HEK293 (cell line): ENCODE measurements at regions not wholly inside any gene's neighbourhood (a gene's known extent, or its start where the extent isn't known, plus 50 kb on each side); places are given as distances from the start of the nearest gene placed in this dataset.
"Not testable (repeated sequence)": the region's sequence is repeated elsewhere in the genome, so short reads cannot be mapped to it uniquely, and the experiment has no call there.

ENCODE experiments used
- CTCF ChIA-PET: fragments of 350-600 bp; formaldehyde crosslinking; extraction: SDS; loops from one replicate; lab custom pipeline; 2021; ENCODE audit warnings: antibody characterized with exemption; lab: Yijun Ruan, JAX
- POLR2A ChIA-PET: fragments of 300-600 bp; formaldehyde crosslinking; extraction: SDS; loops from one replicate; lab custom pipeline; 2020; ENCODE audit warnings: antibody characterized with exemption, inconsistent platforms; lab: Yijun Ruan, JAX
- H3K27ac ChIP-seq: fragments of 200-500 bp; sonication (Bioruptor generic); 2 replicates; pipeline ENCODE4 v1.5.1; 2014; ENCODE audit warnings: low read depth, low read length, control low read depth, inconsistent platforms; ENCODE audit errors: extremely low read depth
- H3K36me3 ChIP-seq, 2 experiments: fragments of 200-500 bp in 1 of 2; sonication (Bioruptor generic) in 1 of 2; 1 replicate in 1 of 2; 2 replicates in 1 of 2; pipeline ENCODE4 v1.5.1; 2014 to 2017; ENCODE audit warnings: inconsistent platforms in 2 of 2, low read length in 2 of 2; ENCODE audit not compliant: control insufficient read depth in 2 of 2, insufficient read depth in 1 of 2
- H3K4me1 ChIP-seq: fragments of 200-500 bp; sonication (Bioruptor generic); 2 replicates; pipeline ENCODE4 v1.5.1; 2014; ENCODE audit warnings: mild to moderate bottlenecking, low read length, inconsistent platforms; ENCODE audit not compliant: control insufficient read depth, insufficient read depth
- H3K4me3 ChIP-seq: 2 replicates; pipeline ENCODE4 v1.5.1; 2011; ENCODE audit warnings: low read depth, mild to moderate bottlenecking, control low read depth, low read length, moderate library complexity
- H3K9me3 ChIP-seq: fragments of 200-500 bp; sonication (Bioruptor generic); 2 replicates; pipeline ENCODE4 v1.5.1; 2014; ENCODE audit warnings: low read depth, low read length, inconsistent platforms; ENCODE audit not compliant: control insufficient read depth, insufficient read depth
- KLF16 ChIP-seq: fragments of 450-650 bp; formaldehyde crosslinking; IDR thresholded peaks from 2 replicates; pipeline ENCODE4 v1.5.1; 2017; ENCODE audit warnings: missing biosample characterization, missing genetic modification characterization
- KLF7 ChIP-seq: fragments of 450-650 bp; formaldehyde crosslinking; IDR thresholded peaks from 2 replicates; pipeline ENCODE4 v1.5.1; 2016; ENCODE audit warnings: missing biosample characterization, missing genetic modification characterization, borderline replicate concordance
- MZF1 ChIP-seq: fragments of 450-650 bp; formaldehyde crosslinking; IDR thresholded peaks from 2 replicates; pipeline ENCODE4 v1.5.1; 2017; ENCODE audit warnings: missing biosample characterization, missing genetic modification characterization, borderline replicate concordance
- RBAK ChIP-seq: fragments of 450-650 bp; formaldehyde crosslinking; IDR thresholded peaks from 2 replicates; pipeline ENCODE4 v1.5.1; 2016; ENCODE audit warnings: missing biosample characterization, missing genetic modification characterization
- SP3 ChIP-seq: fragments of 450-650 bp; formaldehyde crosslinking; IDR thresholded peaks from 2 replicates; pipeline ENCODE4 v1.5.1; 2016; ENCODE audit warnings: missing biosample characterization, missing genetic modification characterization
- YY1 ChIP-seq: fragments of 450-650 bp; formaldehyde crosslinking; IDR thresholded peaks from 2 replicates; pipeline ENCODE4 v1.5.1; 2018; ENCODE audit warnings: missing biosample characterization, missing genetic modification characterization
- ZBTB1 ChIP-seq: fragments of 450-650 bp; formaldehyde crosslinking; IDR thresholded peaks from 2 replicates; pipeline ENCODE4 v1.5.1; 2016; ENCODE audit warnings: missing biosample characterization, missing genetic modification characterization
- ZBTB17 ChIP-seq: fragments of 450-650 bp; formaldehyde crosslinking; IDR thresholded peaks from 2 replicates; pipeline ENCODE4 v1.5.1; 2016; ENCODE audit warnings: missing biosample characterization, missing genetic modification characterization
- ZBTB48 ChIP-seq: fragments of 450-650 bp; formaldehyde crosslinking; IDR thresholded peaks from 2 replicates; pipeline ENCODE4 v1.5.1; 2016; ENCODE audit warnings: missing biosample characterization, missing genetic modification characterization
- ZBTB6 ChIP-seq: fragments of 450-650 bp; formaldehyde crosslinking; IDR thresholded peaks from 2 replicates; pipeline ENCODE4 v1.5.1; 2017; ENCODE audit warnings: missing biosample characterization, missing genetic modification characterization
- ZFP69B ChIP-seq: fragments of 450-650 bp; formaldehyde crosslinking; IDR thresholded peaks from 2 replicates; pipeline ENCODE4 v1.5.1; 2016; ENCODE audit warnings: missing biosample characterization, missing genetic modification characterization
- ZNF155 ChIP-seq: fragments of 450-650 bp; formaldehyde crosslinking; IDR thresholded peaks from 2 replicates; pipeline ENCODE4 v1.5.1; 2016; ENCODE audit warnings: missing biosample characterization, missing genetic modification characterization
- ZNF157 ChIP-seq: fragments of 450-650 bp; formaldehyde crosslinking; IDR thresholded peaks from 2 replicates; pipeline ENCODE4 v1.5.1; 2016; ENCODE audit warnings: missing biosample characterization, missing genetic modification characterization
- ZNF266 ChIP-seq: fragments of 450-650 bp; formaldehyde crosslinking; IDR thresholded peaks from 2 replicates; pipeline ENCODE4 v1.5.1; 2016; ENCODE audit warnings: missing biosample characterization, missing genetic modification characterization, low read depth
- ZNF280D ChIP-seq: fragments of 450-650 bp; formaldehyde crosslinking; IDR thresholded peaks from 2 replicates; pipeline ENCODE4 v1.5.1; 2016; ENCODE audit warnings: missing biosample characterization, missing genetic modification characterization
- ZNF426 ChIP-seq: fragments of 450-650 bp; formaldehyde crosslinking; IDR thresholded peaks from 2 replicates; pipeline ENCODE4 v1.5.1; 2017; ENCODE audit warnings: missing biosample characterization, missing genetic modification characterization, mild to moderate bottlenecking, inconsistent platforms, moderate library complexity
- ZNF488 ChIP-seq: fragments of 450-650 bp; formaldehyde crosslinking; IDR thresholded peaks from 2 replicates; pipeline ENCODE4 v1.5.1; 2016; ENCODE audit warnings: missing biosample characterization, missing genetic modification characterization
- ZNF530 ChIP-seq: fragments of 450-650 bp; formaldehyde crosslinking; IDR thresholded peaks from 2 replicates; pipeline ENCODE4 v1.5.1; 2016; ENCODE audit warnings: low read depth, missing biosample characterization, missing genetic modification characterization
- ZNF645 ChIP-seq: fragments of 450-650 bp; formaldehyde crosslinking; IDR thresholded peaks from 2 replicates; pipeline ENCODE4; 2016; ENCODE audit warnings: missing biosample characterization, missing genetic modification characterization
- ZNF692 ChIP-seq: fragments of 450-650 bp; formaldehyde crosslinking; IDR thresholded peaks from 2 replicates; pipeline ENCODE4 v1.5.1; 2016; ENCODE audit warnings: missing biosample characterization, missing genetic modification characterization
- ZNF785 ChIP-seq: fragments of 450-650 bp; formaldehyde crosslinking; IDR thresholded peaks from 2 replicates; pipeline ENCODE4 v1.5.1; 2016; ENCODE audit warnings: missing biosample characterization, missing genetic modification characterization

GRCh38 chr10:130354976-130355795 is 219.0 kb downstream of the GLRX3 start:
- Histone ChIP-seq H3K9me3 (no peaks in the 10 kb centered on the region), H3K4me1 (no peaks in the 10 kb centered on the region), H3K36me3 (no peaks in the 10 kb centered on the region), H3K27ac (no peak overlapping the region), H3K4me3 (no peak overlapping the region)
- ChIA-PET POLR2A (no interaction called here), CTCF (no interaction called here)
- TF ChIP-seq KLF16 (tag by site-specific recombination) (no peak), KLF7 (no peak), ZBTB6 (tag by site-specific recombination) (no peak), ZNF266 (tag by site-specific recombination) (no peak), ZBTB1 (no peak), ZNF155 (tag by site-specific recombination) (no peak), ZNF785 (tag by site-specific recombination) (no peak)

- H3K9me3 ChIP-seq, H3K27ac ChIP-seq, H3K4me3 ChIP-seq, H3K4me1 ChIP-seq, H3K36me3 ChIP-seq, CTCF ChIA-PET, POLR2A ChIA-PET: not testable (repeated sequence)
Measured at GRCh38 chr10:130356429-130356828, 220.2 kb downstream of the GLRX3 start.

- TF ChIP-seq ZNF692 (tag by site-specific recombination): no peak
- TF ChIP-seq ZFP69B (tag by site-specific recombination): no peak
- TF ChIP-seq RBAK: no peak
- no peak for TF ChIP-seq ZNF157 (tag by site-specific recombination)
- TF ChIP-seq ZNF488 (tag by site-specific recombination): no peak
- no peak for TF ChIP-seq ZNF530
- TF ChIP-seq YY1 (tag by site-specific recombination): no peak
- TF ChIP-seq ZBTB17 (tag by site-specific recombination): no peak
- TF ChIP-seq MZF1 (tag by site-specific recombination): no peak
- TF ChIP-seq ZNF426: no peak
- no peak for TF ChIP-seq ZNF645 (tag by site-specific recombination)
- no peak for TF ChIP-seq SP3 (tag by site-specific recombination)
- TF ChIP-seq ZNF280D (tag by site-specific recombination): no peak
- no peak for TF ChIP-seq ZBTB48
- Histone ChIP-seq H3K9me3 (no peaks in the 10 kb centered on the region), H3K4me1 (no peaks in the 10 kb centered on the region), H3K27ac (no peak overlapping the region), H3K36me3 (no peaks in the 10 kb centered on the region), H3K4me3 (no peak overlapping the region)
- CTCF ChIA-PET: no interaction called here
- POLR2A ChIA-PET: no interaction called here
Measured at GRCh38 chr10:130357226-130357625, 221.0 kb downstream of the GLRX3 start.
